H9 (cell line): ENCODE measurements at regions not wholly inside any gene's neighbourhood (a gene's known extent, or its start where the extent isn't known, plus 50 kb on each side); places are given as distances from the start of the nearest gene placed in this dataset.

Source experiments
- DNase-seq: peaks from one replicate; pipeline ENCODE4 v3.0.0-alpha.2; 2017
- H2AFZ ChIP-seq: one replicate; pipeline ENCODE4 v1.6.1; 2013; ENCODE audit warnings: mild to moderate bottlenecking, low read length, control low read depth, moderate library complexity
- H2AK5ac ChIP-seq: 2 replicates; pipeline ENCODE4 v1.6.1; 2013; ENCODE audit warnings: low read length, control low read depth, mixed read lengths; ENCODE audit not compliant: insufficient read length
- H2BK120ac ChIP-seq: one replicate; pipeline ENCODE4 v1.6.1; 2013; ENCODE audit warnings: low read depth, mild to moderate bottlenecking, low read length, control low read depth, inconsistent platforms; ENCODE audit not compliant: poor library complexity, severe bottlenecking
- H2BK12ac ChIP-seq: 2 replicates; pipeline ENCODE4 v1.6.1; 2013; ENCODE audit warnings: low read length, control low read depth, mixed read lengths, low read depth; ENCODE audit not compliant: insufficient read length
- H2BK15ac ChIP-seq: 2 replicates; pipeline ENCODE4 v1.6.1; 2013; ENCODE audit warnings: low read depth, low read length, control low read depth
- H2BK20ac ChIP-seq: one replicate; pipeline ENCODE4 v1.6.1; 2013; ENCODE audit warnings: low read depth, mild to moderate bottlenecking, low read length, control low read depth, inconsistent platforms; ENCODE audit not compliant: poor library complexity, severe bottlenecking
- H2BK5ac ChIP-seq: 2 replicates; pipeline ENCODE4 v1.6.1; 2013; ENCODE audit warnings: low read length, control low read depth, mixed read lengths; ENCODE audit not compliant: insufficient read length
- H3K14ac ChIP-seq: 2 replicates; pipeline ENCODE4 v1.6.1; 2013; ENCODE audit warnings: low read length, control low read depth; ENCODE audit not compliant: insufficient read depth
- H3K18ac ChIP-seq: 2 replicates; pipeline ENCODE4 v1.6.1; 2013; ENCODE audit warnings: low read depth, mild to moderate bottlenecking, mixed read lengths, low read length, control low read depth; ENCODE audit not compliant: insufficient read length
- H3K23ac ChIP-seq: 2 replicates; pipeline ENCODE4 v1.6.1; 2013; ENCODE audit warnings: low read length, control low read depth, mixed read lengths, low read depth; ENCODE audit not compliant: insufficient read length
- H3K23me2 ChIP-seq: 2 replicates; pipeline ENCODE4 v1.6.1; 2013; ENCODE audit warnings: low read depth, mild to moderate bottlenecking, mixed read lengths, low read length, control low read depth; ENCODE audit not compliant: insufficient read length, poor library complexity, severe bottlenecking
- H3K27ac ChIP-seq: 2 replicates; pipeline ENCODE4 v1.5.1; 2013; ENCODE audit warnings: low read length, control low read depth, mixed read lengths, low read depth; ENCODE audit not compliant: insufficient read length
- H3K27me3 ChIP-seq: 2 replicates; pipeline ENCODE4 v1.6.1; 2013; ENCODE audit warnings: low read length, control low read depth, inconsistent platforms; ENCODE audit not compliant: insufficient read depth
- H3K4ac ChIP-seq: 2 replicates; pipeline ENCODE4 v1.6.1; 2013; ENCODE audit warnings: low read depth, mild to moderate bottlenecking, control low read depth, inconsistent platforms, low read length, moderate library complexity
- H3K4me1 ChIP-seq: 2 replicates; pipeline ENCODE4 v1.6.1; 2013; ENCODE audit warnings: low read length, control low read depth, inconsistent platforms; ENCODE audit not compliant: insufficient read depth
- H3K4me2 ChIP-seq: 2 replicates; pipeline ENCODE4 v1.6.1; 2013; ENCODE audit warnings: low read length, control low read depth, mixed read lengths; ENCODE audit not compliant: insufficient read length, insufficient read depth
- H3K56ac ChIP-seq: 2 replicates; pipeline ENCODE4 v1.6.1; 2013; ENCODE audit warnings: low read depth, mild to moderate bottlenecking, mixed read lengths, low read length, control low read depth; ENCODE audit not compliant: insufficient read length
- H3K79me1 ChIP-seq: 2 replicates; pipeline ENCODE4 v1.6.1; 2013; ENCODE audit warnings: low read depth, mild to moderate bottlenecking, moderate library complexity, low read length, control low read depth, inconsistent platforms; ENCODE audit not compliant: insufficient read depth, poor library complexity, severe bottlenecking
- H3K79me2 ChIP-seq: 2 replicates; pipeline ENCODE4 v1.6.1; 2013; ENCODE audit warnings: low read length, control low read depth, inconsistent platforms; ENCODE audit not compliant: insufficient read depth
- H3K9ac ChIP-seq: 2 replicates; pipeline ENCODE4 v1.6.1; 2013; ENCODE audit warnings: low read length, control low read depth, mixed read lengths; ENCODE audit not compliant: insufficient read length; ENCODE audit errors: extremely low read depth
- H3K9me3 ChIP-seq: one replicate; pipeline ENCODE4 v1.6.1; 2013; ENCODE audit warnings: low read depth, low read length, inconsistent platforms; ENCODE audit not compliant: control insufficient read depth
- H3T11ph ChIP-seq: one replicate; pipeline ENCODE4 v1.6.1; 2013; ENCODE audit warnings: mild to moderate bottlenecking, low read length, control low read depth, inconsistent platforms
- H4K20me1 ChIP-seq: one replicate; pipeline ENCODE4 v1.6.1; 2013; ENCODE audit not compliant: control insufficient read depth, insufficient read length, insufficient read depth
- H4K5ac ChIP-seq: 2 replicates; pipeline ENCODE4 v1.6.1; 2013; ENCODE audit warnings: low read depth, mild to moderate bottlenecking, mixed read lengths, low read length, control low read depth; ENCODE audit not compliant: insufficient read length
- H4K8ac ChIP-seq: replicated peaks from 2 replicates; pipeline ENCODE4 v1.6.1; 2013; ENCODE audit warnings: low read length, control low read depth, mixed read lengths, low read depth; ENCODE audit not compliant: insufficient read length
- H4K91ac ChIP-seq: 2 replicates; pipeline ENCODE4 v1.6.1; 2013; ENCODE audit warnings: low read depth, mild to moderate bottlenecking, moderate library complexity, mixed read lengths, low read length, control low read depth; ENCODE audit not compliant: insufficient read length
- H3K27ac Mint-ChIP-seq, 3 experiments: 2 replicates in 2 of 3; 3 replicates in 1 of 3; pipeline ENCODE4 v1.8.0; 2020 to 2021; ENCODE audit warnings: mixed read lengths in 3 of 3, mild to moderate bottlenecking in 1 of 3, moderate library complexity in 1 of 3
- H3K27me3 Mint-ChIP-seq: 2 replicates; pipeline ENCODE4 v1.8.0; 2021; ENCODE audit warnings: low read depth, mild to moderate bottlenecking, moderate library complexity, mixed read lengths
- H3K36me3 Mint-ChIP-seq, 3 experiments: 2 replicates in 2 of 3; 3 replicates in 1 of 3; pipeline ENCODE4 v1.8.0; 2020 to 2021; ENCODE audit warnings: low read depth in 3 of 3, mixed read lengths in 3 of 3; ENCODE audit not compliant: insufficient read depth in 1 of 3
- H3K4me1 Mint-ChIP-seq, 2 experiments: 2 replicates each; pipeline ENCODE4 v1.8.0; 2020; ENCODE audit warnings: mixed read lengths in 2 of 2
- H3K4me3 Mint-ChIP-seq, 2 experiments: 2 replicates in 1 of 2; 3 replicates in 1 of 2; pipeline ENCODE4 v1.8.0; 2020 to 2021; ENCODE audit warnings: mild to moderate bottlenecking in 2 of 2, mixed read lengths in 2 of 2, moderate library complexity in 1 of 2
- H3K9me3 Mint-ChIP-seq, 2 experiments: 2 replicates in 1 of 2; 3 replicates in 1 of 2; pipeline ENCODE4 v1.8.0; 2020; ENCODE audit warnings: mild to moderate bottlenecking in 2 of 2, mixed read lengths in 2 of 2, moderate library complexity in 1 of 2
- WGBS: extraction: QIAGEN DNeasy Blood & Tissue Kit; methylation state at CpG from one replicate; pipeline ENCODE4 v1.1.7; 2013; ENCODE audit warnings: missing lambda C conversion rate, low lambda C conversion rate, mixed read lengths; ENCODE audit not compliant: insufficient read length; ENCODE audit errors: extremely low coverage; 5-methylcytosine and 5-hydroxymethylcytosine counted together
- TF ChIP-seq, protein P1 (sequence below): fragments of 200-600 bp; sonication (generic); conservative IDR thresholded peaks from 3 replicates; pipeline ENCODE4 v1.8.0; 2021; ENCODE audit warnings: antibody characterized with exemption, mild to moderate bottlenecking

DNA sequence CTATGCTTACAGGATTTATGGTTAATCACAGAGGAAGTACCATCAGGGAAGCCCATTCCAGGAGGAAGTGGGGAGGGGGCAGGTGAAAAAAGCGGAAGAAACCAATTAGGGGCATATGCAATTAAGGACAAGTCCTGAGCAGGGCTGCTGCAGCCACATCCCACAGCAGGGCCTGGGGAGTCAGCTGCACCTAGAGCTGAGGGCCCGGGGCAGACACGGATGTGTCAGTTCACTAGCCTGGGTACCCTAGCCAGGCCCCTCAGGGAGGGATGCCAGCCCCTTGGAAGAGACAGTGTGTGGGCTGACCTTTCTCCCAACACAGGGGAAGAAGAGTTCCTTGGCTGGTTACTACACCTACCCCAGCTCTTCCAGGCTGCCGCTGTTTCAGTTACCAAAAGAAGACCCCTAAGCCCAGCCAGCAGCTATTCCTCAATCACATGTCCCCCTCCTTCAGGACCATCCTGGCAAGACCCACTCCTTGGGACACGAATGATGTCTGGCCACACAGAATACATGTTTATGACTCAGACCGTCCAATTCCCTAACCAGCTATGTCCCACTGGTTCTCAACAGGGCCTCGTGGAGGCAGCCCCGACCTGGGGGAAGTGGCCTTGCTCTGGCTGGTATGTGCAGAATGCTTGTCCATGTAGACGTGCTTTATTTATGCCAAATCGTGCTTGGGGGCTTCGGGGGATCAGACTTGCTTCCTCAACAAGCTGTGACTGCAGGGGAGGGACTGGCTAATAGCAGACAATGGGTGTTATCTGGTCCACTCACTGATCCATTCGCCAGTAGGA, 133.7 kb upstream of the RTL1 start:
- Histone ChIP-seq H3K79me1 (no peaks in the 10 kb centered on the region), H2BK5ac (no peak overlapping the region), H3K4me1 (no peaks in the 10 kb centered on the region), H2BK15ac (no peak overlapping the region), H3K27ac (no peak overlapping the region), H3K27me3 (no peaks in the 10 kb centered on the region), H3K23ac (no peak overlapping the region), H3K4me2 (no peak overlapping the region), H2AK5ac (no peak overlapping the region), H3K14ac (no peak overlapping the region), H2AFZ (no peak overlapping the region), H3T11ph (no peak overlapping the region), H4K8ac (no peak overlapping the region), H3K9me3 (no peaks in the 10 kb centered on the region), H4K5ac (no peak overlapping the region), H3K9ac (no peak overlapping the region), H3K23me2 (no peaks in the 10 kb centered on the region), H3K79me2 (no peaks in the 10 kb centered on the region), H2BK12ac (no peak overlapping the region), H3K18ac (no peak overlapping the region), H2BK20ac (no peak overlapping the region), H4K20me1 (no peaks in the 10 kb centered on the region), H3K4ac (no peak overlapping the region), H4K91ac (no peak overlapping the region), H2BK120ac (no peak overlapping the region), H3K56ac (no peak overlapping the region)
- H3K4me1 Mint-ChIP-seq = no peaks in the 10 kb centered on the region
- TF ChIP-seq, protein P1, sequence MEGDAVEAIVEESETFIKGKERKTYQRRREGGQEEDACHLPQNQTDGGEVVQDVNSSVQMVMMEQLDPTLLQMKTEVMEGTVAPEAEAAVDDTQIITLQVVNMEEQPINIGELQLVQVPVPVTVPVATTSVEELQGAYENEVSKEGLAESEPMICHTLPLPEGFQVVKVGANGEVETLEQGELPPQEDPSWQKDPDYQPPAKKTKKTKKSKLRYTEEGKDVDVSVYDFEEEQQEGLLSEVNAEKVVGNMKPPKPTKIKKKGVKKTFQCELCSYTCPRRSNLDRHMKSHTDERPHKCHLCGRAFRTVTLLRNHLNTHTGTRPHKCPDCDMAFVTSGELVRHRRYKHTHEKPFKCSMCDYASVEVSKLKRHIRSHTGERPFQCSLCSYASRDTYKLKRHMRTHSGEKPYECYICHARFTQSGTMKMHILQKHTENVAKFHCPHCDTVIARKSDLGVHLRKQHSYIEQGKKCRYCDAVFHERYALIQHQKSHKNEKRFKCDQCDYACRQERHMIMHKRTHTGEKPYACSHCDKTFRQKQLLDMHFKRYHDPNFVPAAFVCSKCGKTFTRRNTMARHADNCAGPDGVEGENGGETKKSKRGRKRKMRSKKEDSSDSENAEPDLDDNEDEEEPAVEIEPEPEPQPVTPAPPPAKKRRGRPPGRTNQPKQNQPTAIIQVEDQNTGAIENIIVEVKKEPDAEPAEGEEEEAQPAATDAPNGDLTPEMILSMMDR = no peak
- no peak overlapping the region for H3K27ac Mint-ChIP-seq
- H3K36me3 Mint-ChIP-seq = peaks cover 3 to 4% (median 4%) of the 10 kb centered on the region in 3 experiments; a peak in 4 of 7 replicates
- H3K4me3 Mint-ChIP-seq = no peak overlapping the region
- no CpG with 5 or more reads among the region's 12 CpGs for WGBS
- no peak for DNase-seq
- peaks cover 3% of the 10 kb centered on the region for H3K27me3 Mint-ChIP-seq
- H3K9me3 Mint-ChIP-seq = peaks cover 6% of the 10 kb centered on the region in 2 experiments; a peak in 4 of 5 replicates
